Fibroblast of skin of left quadriceps (primary cell): ENCODE measurements at regions not wholly inside any gene's neighbourhood (a gene's known extent, or its start where the extent isn't known, plus 50 kb on each side); places are given as distances from the start of the nearest gene placed in this dataset.

ENCODE experiments used
- DNase-seq, 2 experiments: peaks; one replicate each; pipeline ENCODE4 v3.0.0-alpha.2; 2013; ENCODE audit warnings: low read depth in 2 of 2

- no peak for DNase-seq
These were observed 349.3 kb upstream of the RGMA start for GRCh38 chr15:93438310-93438709.

- DNase-seq: no peak
These were observed 343.5 kb upstream of the RGMA start for GRCh38 chr15:93432474-93432873.

GRCh38 chr15:93428807-93429351, 339.9 kb upstream of the RGMA start:
- DNase-seq: no peak

- DNase-seq: no peak
These were observed 339.1 kb upstream of the RGMA start for GRCh38 chr15:93428150-93428549.

- DNase-seq: no peak
These were observed 335.1 kb upstream of the RGMA start for GRCh38 chr15:93424131-93424530.

- DNase-seq: no peak
These were observed 333.5 kb upstream of the RGMA start for GRCh38 chr15:93422476-93422875.

- no peak for DNase-seq
These were observed 331.5 kb upstream of the RGMA start for GRCh38 chr15:93420477-93420876.

- no peak for DNase-seq
These were observed 331.0 kb upstream of the RGMA start for GRCh38 chr15:93420050-93420452.

GRCh38 chr15:93418566-93418965, 329.6 kb upstream of the RGMA start:
- no peak for DNase-seq

- no peak for DNase-seq
These were observed 328.6 kb upstream of the RGMA start for GRCh38 chr15:93417631-93418030.

GRCh38 chr15:93417156-93417555, 328.1 kb upstream of the RGMA start:
- DNase-seq: no peak

- no peak for DNase-seq
These were observed 326.6 kb upstream of the RGMA start for GRCh38 chr15:93415576-93415975.

GRCh38 chr15:93414576-93415231, 325.7 kb upstream of the RGMA start:
- no peak for DNase-seq

GRCh38 chr15:93413745-93414144, 324.7 kb upstream of the RGMA start:
- no peak for DNase-seq

- no peak for DNase-seq
These were observed 310.1 kb upstream of the RGMA start for GRCh38 chr15:93399121-93399520.

- no peak for DNase-seq
These were observed 300.2 kb upstream of the RGMA start for GRCh38 chr15:93389211-93389610.

- no peak for DNase-seq
These were observed 295.9 kb upstream of the RGMA start for GRCh38 chr15:93384886-93385285.

- no peak for DNase-seq
These were observed 293.3 kb upstream of the RGMA start for GRCh38 chr15:93382200-93382820.

GRCh38 chr15:93378558-93378957, 289.5 kb upstream of the RGMA start:
- no peak for DNase-seq

GRCh38 chr15:93372865-93373223, 283.8 kb upstream of the RGMA start:
- no peak for DNase-seq

GRCh38 chr15:93372208-93372864, 283.3 kb upstream of the RGMA start:
- DNase-seq: no peak

GRCh38 chr15:93366387-93367100, 277.5 kb upstream of the RGMA start:
- no peak for DNase-seq
